AG04449 (cell line): ENCODE measurements at regions not wholly inside any gene's neighbourhood (a gene's known extent, or its start where the extent isn't known, plus 50 kb on each side); places are given as distances from the start of the nearest gene placed in this dataset.

Experiments used
- CTCF ChIA-PET: fragments of 350-600 bp; formaldehyde crosslinking; extraction: SDS; loops from one replicate; lab custom pipeline; 2021; ENCODE audit warnings: antibody characterized with exemption; lab: Yijun Ruan, JAX
- POLR2A ChIA-PET: fragments of 400-600, 350-600 bp; formaldehyde crosslinking; extraction: SDS; loops from one replicate; lab custom pipeline; 2020; ENCODE audit warnings: antibody characterized with exemption, inconsistent platforms; lab: Yijun Ruan, JAX
- DNase-seq: peaks from one replicate; pipeline ENCODE4 v3.0.0-alpha.2; 2010; ENCODE audit warnings: low read depth, low spot score
- H3K4me3 ChIP-seq: 2 replicates; pipeline ENCODE4 v1.5.1; 2011; ENCODE audit warnings: low read depth, mild to moderate bottlenecking, control low read depth, low read length
- TF ChIP-seq, protein P1 (sequence below): IDR thresholded peaks from one replicate; pipeline ENCODE4 v1.5.1; 2011; ENCODE audit warnings: mild to moderate bottlenecking, moderate library complexity, low read length, control low read depth, inconsistent platforms; ENCODE audit not compliant: insufficient read depth; ENCODE audit errors: missing control alignments

DNA sequence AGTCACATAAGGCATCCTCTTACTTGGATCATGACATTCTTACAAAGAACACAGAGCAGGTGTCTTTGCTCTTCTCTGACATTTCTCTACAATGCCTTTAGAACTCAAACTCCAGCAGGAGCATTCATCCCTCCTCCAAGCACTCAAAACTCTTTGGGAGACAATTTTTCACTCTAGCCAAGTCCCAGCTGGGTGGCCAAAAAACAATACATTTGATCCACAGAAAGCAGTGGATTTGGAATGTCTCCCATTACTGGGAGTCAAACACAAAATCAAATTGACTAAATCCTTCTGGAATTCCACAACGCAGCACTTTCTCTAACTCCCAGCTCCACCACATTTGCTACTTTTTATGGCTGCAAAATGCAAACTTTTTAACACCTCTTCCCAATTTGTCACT, 108.6 kb upstream of the VGLL2 start:
- CTCF ChIA-PET: no interaction called here

DNA sequence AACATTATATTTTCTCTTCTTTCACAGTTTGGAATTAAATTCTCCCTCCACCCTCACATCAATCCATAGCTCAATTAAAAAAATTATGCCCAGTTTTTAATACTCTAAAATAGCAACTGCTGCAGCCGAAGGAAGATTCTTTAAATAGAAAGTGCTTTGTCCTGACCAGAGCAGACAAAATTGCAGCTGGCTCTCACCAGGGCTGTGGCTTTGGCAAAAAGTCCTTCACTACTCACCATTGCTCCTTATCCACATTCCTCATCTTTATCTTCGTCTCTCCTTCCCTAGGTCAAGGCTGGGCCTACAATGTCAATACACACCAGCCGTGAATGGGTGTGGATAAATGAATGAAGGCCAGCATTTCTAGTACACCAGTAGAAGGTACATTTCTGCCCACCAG, 107.9 kb upstream of the VGLL2 start:
- POLR2A ChIA-PET: no interaction called here
- TF ChIP-seq, protein P1, sequence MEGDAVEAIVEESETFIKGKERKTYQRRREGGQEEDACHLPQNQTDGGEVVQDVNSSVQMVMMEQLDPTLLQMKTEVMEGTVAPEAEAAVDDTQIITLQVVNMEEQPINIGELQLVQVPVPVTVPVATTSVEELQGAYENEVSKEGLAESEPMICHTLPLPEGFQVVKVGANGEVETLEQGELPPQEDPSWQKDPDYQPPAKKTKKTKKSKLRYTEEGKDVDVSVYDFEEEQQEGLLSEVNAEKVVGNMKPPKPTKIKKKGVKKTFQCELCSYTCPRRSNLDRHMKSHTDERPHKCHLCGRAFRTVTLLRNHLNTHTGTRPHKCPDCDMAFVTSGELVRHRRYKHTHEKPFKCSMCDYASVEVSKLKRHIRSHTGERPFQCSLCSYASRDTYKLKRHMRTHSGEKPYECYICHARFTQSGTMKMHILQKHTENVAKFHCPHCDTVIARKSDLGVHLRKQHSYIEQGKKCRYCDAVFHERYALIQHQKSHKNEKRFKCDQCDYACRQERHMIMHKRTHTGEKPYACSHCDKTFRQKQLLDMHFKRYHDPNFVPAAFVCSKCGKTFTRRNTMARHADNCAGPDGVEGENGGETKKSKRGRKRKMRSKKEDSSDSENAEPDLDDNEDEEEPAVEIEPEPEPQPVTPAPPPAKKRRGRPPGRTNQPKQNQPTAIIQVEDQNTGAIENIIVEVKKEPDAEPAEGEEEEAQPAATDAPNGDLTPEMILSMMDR: no peak

More for the DNA sequence above, 108.6 kb upstream of the VGLL2 start:
- TF ChIP-seq, protein P1: no peak
- no peak overlapping the region for H3K4me3 ChIP-seq
- POLR2A ChIA-PET: no interaction called here
- DNase-seq: no peak

DNA sequence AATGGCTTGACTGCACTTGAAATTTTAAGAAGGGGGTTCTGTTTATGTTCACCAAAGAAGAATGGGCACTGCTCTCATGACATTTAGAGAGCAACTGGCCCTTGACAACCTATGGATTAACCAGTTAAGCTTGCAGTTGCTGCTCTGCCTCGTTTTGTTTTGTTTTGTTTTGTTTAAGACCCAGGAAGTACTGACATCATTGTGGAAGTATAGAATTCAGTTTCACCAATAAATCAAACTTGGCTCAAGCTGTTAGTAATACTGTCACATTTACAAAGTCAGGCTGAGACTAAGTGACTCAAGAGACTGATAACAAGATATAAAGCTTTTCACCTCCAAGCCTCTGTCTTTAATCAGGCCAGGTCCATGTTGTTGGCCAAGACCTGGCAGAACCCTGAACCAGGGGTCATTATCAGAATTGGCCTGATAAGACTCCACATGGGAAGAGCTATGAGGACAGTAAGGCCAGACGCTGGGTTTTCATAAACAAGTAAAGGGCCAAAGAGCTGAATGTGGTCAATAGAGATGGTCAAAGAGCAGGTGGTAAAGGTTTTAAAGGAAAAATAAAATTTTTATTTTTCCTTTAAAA, 99.4 kb upstream of the VGLL2 start:
- H3K4me3 ChIP-seq: no peak overlapping the region
- TF ChIP-seq, protein P1: no peak
- ChIA-PET POLR2A (no interaction called here), CTCF (no interaction called here)
- DNase-seq: no peak

More for the DNA sequence above, 107.9 kb upstream of the VGLL2 start:
- DNase-seq: no peak
- CTCF ChIA-PET: no interaction called here
- H3K4me3 ChIP-seq: no peak overlapping the region

DNA sequence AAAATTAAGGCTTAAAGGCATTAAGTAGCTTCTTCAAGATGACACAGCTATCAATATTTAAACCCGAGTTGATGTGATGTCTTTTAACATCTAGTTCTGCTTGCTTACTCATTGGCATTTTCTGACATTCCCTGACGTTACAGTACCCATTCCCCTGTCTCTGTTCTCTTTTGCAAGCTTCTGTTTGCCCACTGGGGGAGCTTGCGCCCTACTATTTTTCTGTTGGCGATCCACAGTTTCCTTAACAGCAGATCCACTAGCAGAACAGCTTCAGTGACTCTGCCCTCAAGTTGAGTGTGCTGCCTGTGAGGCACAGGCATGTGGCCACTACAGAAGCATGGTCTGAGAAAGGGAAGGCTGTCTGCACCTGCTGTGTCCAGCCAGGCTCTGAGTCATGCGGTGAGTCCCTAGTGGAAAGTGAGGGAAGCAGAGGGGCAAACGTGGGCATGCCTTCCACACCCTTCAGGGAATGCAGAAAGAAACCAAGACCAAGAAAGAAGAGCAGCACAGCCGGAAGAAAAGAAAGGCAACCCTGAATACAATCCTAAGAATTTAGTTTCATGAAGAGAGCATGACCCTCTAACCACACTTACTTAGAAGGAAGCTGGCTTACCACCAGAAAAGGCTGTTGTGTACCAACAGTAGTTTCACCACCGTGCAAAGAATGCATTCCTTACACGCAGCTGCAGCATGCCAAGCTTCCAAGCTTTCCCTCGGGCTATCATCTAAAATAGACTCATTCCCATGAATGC, 97.7 kb upstream of the VGLL2 start:
- TF ChIP-seq, protein P1: no peak
- CTCF ChIA-PET: no interaction called here
- no peak overlapping the region for H3K4me3 ChIP-seq
- DNase-seq: no peak
- POLR2A ChIA-PET: no interaction called here

DNA sequence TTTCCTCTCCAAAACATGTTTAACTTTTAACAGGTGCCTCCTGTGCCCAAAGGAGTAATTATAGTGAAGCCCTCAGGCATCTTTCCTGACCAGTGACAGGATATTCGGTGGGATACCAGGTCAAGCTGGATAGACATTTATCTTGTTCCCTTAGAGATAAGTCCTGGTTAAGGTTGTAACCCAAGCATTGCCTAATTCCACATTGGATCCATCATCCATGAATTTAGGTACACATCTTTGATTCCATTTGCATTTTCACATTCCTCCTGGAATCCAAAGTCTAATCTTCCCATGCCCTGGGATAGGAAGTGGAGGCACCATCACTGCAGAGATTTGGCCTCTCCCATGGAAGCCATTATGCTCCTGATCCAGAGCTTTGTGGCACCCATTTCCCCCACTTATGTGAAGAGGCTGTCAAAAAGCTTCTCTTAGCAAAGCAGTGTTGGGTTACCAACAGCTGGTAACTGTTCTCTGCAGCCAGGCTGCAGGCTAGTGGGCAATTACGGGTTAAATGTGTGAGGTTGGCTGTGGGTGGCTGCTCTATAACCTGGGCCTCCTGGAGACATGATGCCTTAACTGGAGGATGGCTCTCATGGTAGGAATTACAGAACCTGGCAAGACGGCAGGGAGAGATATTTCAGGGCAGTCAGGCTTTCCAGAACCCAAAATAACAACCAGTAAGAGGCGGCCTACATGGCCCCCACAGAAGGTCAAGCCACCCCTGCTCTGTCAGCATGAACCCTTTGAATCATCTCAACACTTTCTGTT, 96.9 kb upstream of the VGLL2 start:
- TF ChIP-seq, protein P1: no peak
- ChIA-PET POLR2A (no interaction called here), CTCF (no interaction called here)
- DNase-seq: no peak
- H3K4me3 ChIP-seq: no peak overlapping the region

DNA sequence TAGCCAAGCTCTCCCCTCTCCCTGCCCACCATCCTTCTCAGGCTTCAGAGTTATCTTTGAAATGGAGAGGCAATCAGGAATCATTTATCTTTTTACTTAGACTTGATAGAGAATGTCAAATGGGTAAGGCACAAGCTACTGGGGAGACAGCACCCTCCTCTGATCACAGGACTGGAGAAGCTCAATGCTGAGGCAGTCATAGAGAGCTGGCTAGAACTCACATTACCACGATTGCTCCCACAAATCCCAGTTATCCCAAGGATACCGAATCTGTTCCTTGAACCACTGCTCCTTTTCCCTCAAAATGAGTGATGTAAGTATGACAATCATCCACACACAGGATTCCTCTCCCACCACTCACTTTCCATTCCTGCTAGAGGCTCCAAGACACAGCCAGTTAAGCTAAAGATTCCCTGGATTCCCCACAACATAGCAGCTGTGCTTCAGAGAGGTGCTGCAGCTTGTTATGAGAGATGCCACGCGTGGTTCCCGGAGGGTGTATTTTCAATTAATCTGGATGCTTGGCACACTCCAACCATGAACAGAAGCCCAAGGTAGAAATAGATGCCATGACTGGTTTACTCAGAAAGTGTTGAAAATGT, 96.2 kb upstream of the VGLL2 start:
- no peak for DNase-seq
- ChIA-PET POLR2A (no interaction called here), CTCF (no interaction called here)
- H3K4me3 ChIP-seq: no peak overlapping the region
- TF ChIP-seq, protein P1: no peak
